ENCODE measurements at regions not wholly inside any gene's neighbourhood (a gene's known extent, or its start where the extent isn't known, plus 50 kb on each side); places are given as distances from the start of the nearest gene placed in this dataset.

DNA sequence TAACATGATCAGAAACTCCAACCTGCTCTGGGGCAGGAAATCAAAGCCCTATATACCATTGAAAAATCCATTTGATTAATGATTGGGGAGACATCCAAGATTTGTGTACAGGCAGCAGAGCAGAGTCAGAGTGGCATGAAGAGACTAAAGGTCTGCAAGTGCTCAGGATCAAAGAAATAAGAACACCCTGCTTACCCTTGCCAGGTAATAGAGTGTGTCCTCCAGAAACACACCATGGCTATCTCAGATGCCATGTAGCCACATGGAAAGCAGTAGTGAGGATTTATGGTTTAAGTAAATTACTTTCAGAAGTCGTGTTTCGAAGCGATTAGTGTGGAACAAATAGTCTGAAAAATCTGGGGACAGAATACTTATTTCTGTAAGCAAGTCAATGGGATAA, 592.9 kb downstream of the SUCLG1 start:
- H3K36me3 Mint-ChIP-seq (ENCODE audit: low read depth): no peaks in the 10 kb centered on the region
- no peaks in the 10 kb centered on the region for H3K36me3 ChIP-seq (ENCODE audit: insufficient read depth, low read length)
- TF ChIP-seq, protein P1, sequence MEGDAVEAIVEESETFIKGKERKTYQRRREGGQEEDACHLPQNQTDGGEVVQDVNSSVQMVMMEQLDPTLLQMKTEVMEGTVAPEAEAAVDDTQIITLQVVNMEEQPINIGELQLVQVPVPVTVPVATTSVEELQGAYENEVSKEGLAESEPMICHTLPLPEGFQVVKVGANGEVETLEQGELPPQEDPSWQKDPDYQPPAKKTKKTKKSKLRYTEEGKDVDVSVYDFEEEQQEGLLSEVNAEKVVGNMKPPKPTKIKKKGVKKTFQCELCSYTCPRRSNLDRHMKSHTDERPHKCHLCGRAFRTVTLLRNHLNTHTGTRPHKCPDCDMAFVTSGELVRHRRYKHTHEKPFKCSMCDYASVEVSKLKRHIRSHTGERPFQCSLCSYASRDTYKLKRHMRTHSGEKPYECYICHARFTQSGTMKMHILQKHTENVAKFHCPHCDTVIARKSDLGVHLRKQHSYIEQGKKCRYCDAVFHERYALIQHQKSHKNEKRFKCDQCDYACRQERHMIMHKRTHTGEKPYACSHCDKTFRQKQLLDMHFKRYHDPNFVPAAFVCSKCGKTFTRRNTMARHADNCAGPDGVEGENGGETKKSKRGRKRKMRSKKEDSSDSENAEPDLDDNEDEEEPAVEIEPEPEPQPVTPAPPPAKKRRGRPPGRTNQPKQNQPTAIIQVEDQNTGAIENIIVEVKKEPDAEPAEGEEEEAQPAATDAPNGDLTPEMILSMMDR (IDR thresholded peaks at IDR 0.05): no peak
- H3K4me3 Mint-ChIP-seq: no peak overlapping the region
- H3K4me3 ChIP-seq (ENCODE audit: low read length): no peak overlapping the region
- H3K4me1 ChIP-seq (ENCODE audit: insufficient read depth, low read length): no peaks in the 10 kb centered on the region
- H3K27ac ChIP-seq (ENCODE audit: low read depth in 1 of 2, low read length in 2 of 2): no peak overlapping the region
- no peak overlapping the region for H3K27ac Mint-ChIP-seq
- no peaks in the 10 kb centered on the region for H3K27me3 ChIP-seq (ENCODE audit: control insufficient read depth in 1 of 2, insufficient read depth in 2 of 2, low read length in 2 of 2)
- H3K9me3 Mint-ChIP-seq: peaks cover 2% of the 10 kb centered on the region
- no peaks in the 10 kb centered on the region for H3K4me1 Mint-ChIP-seq (ENCODE audit: low read depth)
- ATAC-seq (ENCODE audit: poor library complexity) (no peak), DNase-seq (no peak)
- intact Hi-C loops (cut with DNase I, micrococcal nuclease): no loop called here
- CTCF ChIA-PET: no interaction called here
- POLR2A ChIA-PET: no interaction called here
- no peaks in the 10 kb centered on the region for H3K9me3 ChIP-seq (ENCODE audit: control insufficient read depth in 1 of 2, insufficient read depth in 1 of 2, low read length in 2 of 2)
- no peaks in the 10 kb centered on the region for H3K27me3 Mint-ChIP-seq

DNA sequence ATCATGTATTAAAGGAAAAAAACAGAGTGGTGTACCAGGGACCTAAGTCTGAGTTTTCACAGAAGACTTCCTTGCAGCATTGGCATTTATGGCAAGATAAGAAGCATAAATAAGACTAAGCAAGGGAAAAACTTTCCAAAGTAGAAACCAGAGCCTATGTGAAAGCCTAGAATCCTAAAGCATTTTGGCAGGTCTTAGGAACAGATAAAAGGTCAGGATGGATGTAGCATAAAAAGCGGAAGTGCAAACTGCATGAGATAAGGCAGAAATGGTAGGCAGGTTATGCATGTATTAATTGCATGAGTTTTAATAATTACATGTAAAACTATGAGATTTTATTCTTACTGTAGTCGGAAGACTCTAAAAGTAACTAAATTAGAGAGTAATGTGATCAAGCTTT, 596.5 kb downstream of the SUCLG1 start:
- Mint-ChIP-seq H3K27me3 (no peaks in the 10 kb centered on the region), H3K9me3 (no peaks in the 10 kb centered on the region), H3K27ac (no peak overlapping the region), H3K4me3 (no peak overlapping the region), H3K36me3 (ENCODE audit: low read depth) (no peaks in the 10 kb centered on the region), H3K4me1 (ENCODE audit: low read depth) (no peaks in the 10 kb centered on the region)
- Histone ChIP-seq H3K9me3 (ENCODE audit: control insufficient read depth in 1 of 2, insufficient read depth in 1 of 2, low read length in 2 of 2) (no peaks in the 10 kb centered on the region), H3K4me3 (ENCODE audit: low read length) (no peak overlapping the region), H3K4me1 (ENCODE audit: insufficient read depth, low read length) (no peaks in the 10 kb centered on the region), H3K27me3 (ENCODE audit: control insufficient read depth in 1 of 2, insufficient read depth in 2 of 2, low read length in 2 of 2) (no peaks in the 10 kb centered on the region), H3K27ac (ENCODE audit: low read depth in 1 of 2, low read length in 2 of 2) (no peak overlapping the region), H3K36me3 (ENCODE audit: insufficient read depth, low read length) (no peaks in the 10 kb centered on the region)
- ATAC-seq (ENCODE audit: poor library complexity) (no peak), DNase-seq (no peak)
- POLR2A ChIA-PET: no interaction called here
- intact Hi-C loops (cut with DNase I, micrococcal nuclease): no loop called here
- TF ChIP-seq, protein P1 (IDR thresholded peaks at IDR 0.05): no peak
- CTCF ChIA-PET: no interaction called here

DNA sequence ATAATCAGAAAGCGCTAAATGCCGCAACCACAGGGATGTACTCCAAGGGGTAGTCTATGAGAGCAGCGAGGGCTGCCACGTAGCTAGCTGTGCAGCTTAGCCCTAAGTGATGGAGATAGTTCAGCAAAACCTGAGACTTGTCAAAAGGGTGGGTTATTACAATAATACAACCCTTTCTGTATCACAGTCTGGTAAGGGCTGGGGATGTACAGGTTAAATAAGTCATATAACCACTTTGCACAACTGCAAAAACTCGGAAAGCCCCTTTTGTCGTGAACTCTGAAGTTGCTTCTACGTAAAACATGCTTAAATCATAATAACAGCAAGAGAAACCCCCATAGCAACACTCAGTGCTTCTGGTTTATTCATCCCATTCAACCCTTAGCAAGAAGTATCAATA, 598.8 kb downstream of the SUCLG1 start:
- ChIA-PET CTCF (no interaction called here), POLR2A (no interaction called here)
- TF ChIP-seq, protein P1 (IDR thresholded peaks at IDR 0.05): no peak
- DNase-seq (no peak), ATAC-seq (ENCODE audit: poor library complexity) (no peak)
- no peaks in the 10 kb centered on the region for H3K36me3 ChIP-seq (ENCODE audit: insufficient read depth, low read length)
- Mint-ChIP-seq H3K9me3 (no peaks in the 10 kb centered on the region), H3K27ac (no peak overlapping the region), H3K4me3 (no peak overlapping the region), H3K4me1 (ENCODE audit: low read depth) (no peaks in the 10 kb centered on the region), H3K27me3 (no peaks in the 10 kb centered on the region), H3K36me3 (ENCODE audit: low read depth) (no peaks in the 10 kb centered on the region)
- H3K27ac ChIP-seq (ENCODE audit: low read depth in 1 of 2, low read length in 2 of 2): no peak overlapping the region
- H3K4me3 ChIP-seq (ENCODE audit: low read length): no peak overlapping the region
- H3K9me3 ChIP-seq (ENCODE audit: control insufficient read depth in 1 of 2, insufficient read depth in 1 of 2, low read length in 2 of 2): no peaks in the 10 kb centered on the region
- intact Hi-C loops (cut with DNase I, micrococcal nuclease): no loop called here
- no peaks in the 10 kb centered on the region for H3K4me1 ChIP-seq (ENCODE audit: insufficient read depth, low read length)
- H3K27me3 ChIP-seq (ENCODE audit: control insufficient read depth in 1 of 2, insufficient read depth in 2 of 2, low read length in 2 of 2): no peaks in the 10 kb centered on the region
